ENCODE measurements at regions not wholly inside any gene's neighbourhood (a gene's known extent, or its start where the extent isn't known, plus 50 kb on each side); places are given as distances from the start of the nearest gene placed in this dataset.
A peak's percentile ranks its signal among the peaks of the same experiment; 100 is the strongest.

GRCh38 chr18:22015156-22015555 is 154.2 kb upstream of the GATA6 start:
- Histone ChIP-seq H3K36me3 (ENCODE audit: control insufficient read depth in 1 of 2, insufficient read depth in 2 of 2, low read length in 2 of 2) (no peaks in the 10 kb centered on the region), H3K27me3 (ENCODE audit: control insufficient read depth in 1 of 2, insufficient read depth in 2 of 2, low read length in 2 of 2) (no peaks in the 10 kb centered on the region), H3K4me3 (ENCODE audit: low read depth in 1 of 2, low read length in 2 of 2) (no peak overlapping the region), H3K9me3 (ENCODE audit: control insufficient read depth in 1 of 2, low read length in 2 of 2) (no peaks in the 10 kb centered on the region), H3K27ac (ENCODE audit: low read depth, low read length) (no peak overlapping the region), H3K4me1 (ENCODE audit: control insufficient read depth in 1 of 2, insufficient read depth in 2 of 2, low read length in 2 of 2) (peaks cover 17% of the 10 kb centered on the region in 2 donors), H3K9ac (ENCODE audit: low read depth in 1 of 2, low read length in 2 of 2) (no peak overlapping the region)

GRCh38 chr18:22018366-22018765 is 151.0 kb upstream of the GATA6 start:
- H3K27me3 ChIP-seq (ENCODE audit: control insufficient read depth in 1 of 2, insufficient read depth in 2 of 2, low read length in 2 of 2) = no peaks in the 10 kb centered on the region
- no peak overlapping the region for H3K4me3 ChIP-seq (ENCODE audit: low read depth in 1 of 2, low read length in 2 of 2)
- H3K9ac ChIP-seq (ENCODE audit: low read depth in 1 of 2, low read length in 2 of 2) = peak overlapping the region in 1 of 2 donors; percentile 51
- H3K36me3 ChIP-seq (ENCODE audit: control insufficient read depth in 1 of 2, insufficient read depth in 2 of 2, low read length in 2 of 2) = no peaks in the 10 kb centered on the region
- H3K4me1 ChIP-seq (ENCODE audit: control insufficient read depth in 1 of 2, insufficient read depth in 2 of 2, low read length in 2 of 2) = peaks cover 25 to 32% of the 10 kb centered on the region in 2 donors
- H3K27ac ChIP-seq (ENCODE audit: low read depth, low read length) = no peak overlapping the region
- H3K9me3 ChIP-seq (ENCODE audit: control insufficient read depth in 1 of 2, low read length in 2 of 2) = no peaks in the 10 kb centered on the region

- no peaks in the 10 kb centered on the region for H3K9me3 ChIP-seq (ENCODE audit: control insufficient read depth in 1 of 2, low read length in 2 of 2)
- H3K27ac ChIP-seq (ENCODE audit: low read depth, low read length) = no peak overlapping the region
- peaks cover 25 to 32% of the 10 kb centered on the region in 2 donors for H3K4me1 ChIP-seq (ENCODE audit: control insufficient read depth in 1 of 2, insufficient read depth in 2 of 2, low read length in 2 of 2)
- H3K36me3 ChIP-seq (ENCODE audit: control insufficient read depth in 1 of 2, insufficient read depth in 2 of 2, low read length in 2 of 2) = no peaks in the 10 kb centered on the region
- H3K4me3 ChIP-seq (ENCODE audit: low read depth in 1 of 2, low read length in 2 of 2) = no peak overlapping the region
- no peaks in the 10 kb centered on the region for H3K27me3 ChIP-seq (ENCODE audit: control insufficient read depth in 1 of 2, insufficient read depth in 2 of 2, low read length in 2 of 2)
- no peak overlapping the region for H3K9ac ChIP-seq (ENCODE audit: low read depth in 1 of 2, low read length in 2 of 2)
Observed at GRCh38 chr18:22019193-22019592, 150.2 kb upstream of the GATA6 start.

GRCh38 chr18:22020127-22020866 is 149.1 kb upstream of the GATA6 start:
- Histone ChIP-seq H3K27ac (ENCODE audit: low read depth, low read length) (no peak overlapping the region), H3K9ac (ENCODE audit: low read depth in 1 of 2, low read length in 2 of 2) (no peak overlapping the region), H3K4me1 (ENCODE audit: control insufficient read depth in 1 of 2, insufficient read depth in 2 of 2, low read length in 2 of 2) (peaks cover 25 to 32% of the 10 kb centered on the region in 2 donors), H3K36me3 (ENCODE audit: control insufficient read depth in 1 of 2, insufficient read depth in 2 of 2, low read length in 2 of 2) (no peaks in the 10 kb centered on the region), H3K9me3 (ENCODE audit: control insufficient read depth in 1 of 2, low read length in 2 of 2) (no peaks in the 10 kb centered on the region), H3K4me3 (ENCODE audit: low read depth in 1 of 2, low read length in 2 of 2) (peak overlapping the region in 1 of 2 donors; percentile 22), H3K27me3 (ENCODE audit: control insufficient read depth in 1 of 2, insufficient read depth in 2 of 2, low read length in 2 of 2) (no peaks in the 10 kb centered on the region)

- Histone ChIP-seq H3K27ac (ENCODE audit: low read depth, low read length) (no peak overlapping the region), H3K9ac (ENCODE audit: low read depth in 1 of 2, low read length in 2 of 2) (no peak overlapping the region), H3K9me3 (ENCODE audit: control insufficient read depth in 1 of 2, low read length in 2 of 2) (no peaks in the 10 kb centered on the region), H3K4me3 (ENCODE audit: low read depth in 1 of 2, low read length in 2 of 2) (peak overlapping the region in 1 of 2 donors; percentile 22), H3K36me3 (ENCODE audit: control insufficient read depth in 1 of 2, insufficient read depth in 2 of 2, low read length in 2 of 2) (no peaks in the 10 kb centered on the region), H3K27me3 (ENCODE audit: control insufficient read depth in 1 of 2, insufficient read depth in 2 of 2, low read length in 2 of 2) (no peaks in the 10 kb centered on the region), H3K4me1 (ENCODE audit: control insufficient read depth in 1 of 2, insufficient read depth in 2 of 2, low read length in 2 of 2) (peaks cover 25 to 32% of the 10 kb centered on the region in 2 donors)
Observed at GRCh38 chr18:22020867-22021370, 148.5 kb upstream of the GATA6 start.

GRCh38 chr18:22021701-22022100 is 147.7 kb upstream of the GATA6 start:
- peaks cover 25 to 32% of the 10 kb centered on the region in 2 donors for H3K4me1 ChIP-seq (ENCODE audit: control insufficient read depth in 1 of 2, insufficient read depth in 2 of 2, low read length in 2 of 2)
- no peaks in the 10 kb centered on the region for H3K36me3 ChIP-seq (ENCODE audit: control insufficient read depth in 1 of 2, insufficient read depth in 2 of 2, low read length in 2 of 2)
- H3K9ac ChIP-seq (ENCODE audit: low read depth in 1 of 2, low read length in 2 of 2) = no peak overlapping the region
- no peaks in the 10 kb centered on the region for H3K9me3 ChIP-seq (ENCODE audit: control insufficient read depth in 1 of 2, low read length in 2 of 2)
- no peak overlapping the region for H3K4me3 ChIP-seq (ENCODE audit: low read depth in 1 of 2, low read length in 2 of 2)
- no peak overlapping the region for H3K27ac ChIP-seq (ENCODE audit: low read depth, low read length)
- H3K27me3 ChIP-seq (ENCODE audit: control insufficient read depth in 1 of 2, insufficient read depth in 2 of 2, low read length in 2 of 2) = no peaks in the 10 kb centered on the region

GRCh38 chr18:22024924-22025323 is 144.5 kb upstream of the GATA6 start:
- H3K4me3 ChIP-seq (ENCODE audit: low read depth in 1 of 2, low read length in 2 of 2) = no peak overlapping the region

GRCh38 chr18:22026362-22026761 is 143.0 kb upstream of the GATA6 start:
- H3K27me3 ChIP-seq (ENCODE audit: control insufficient read depth in 1 of 2, insufficient read depth in 2 of 2, low read length in 2 of 2) = no peaks in the 10 kb centered on the region
- H3K9ac ChIP-seq (ENCODE audit: low read depth in 1 of 2, low read length in 2 of 2) = no peak overlapping the region
- H3K36me3 ChIP-seq (ENCODE audit: control insufficient read depth in 1 of 2, insufficient read depth in 2 of 2, low read length in 2 of 2) = no peaks in the 10 kb centered on the region
- H3K27ac ChIP-seq (ENCODE audit: low read depth, low read length) = no peak overlapping the region
- no peak overlapping the region for H3K4me3 ChIP-seq (ENCODE audit: low read depth in 1 of 2, low read length in 2 of 2)
- no peaks in the 10 kb centered on the region for H3K9me3 ChIP-seq (ENCODE audit: control insufficient read depth in 1 of 2, low read length in 2 of 2)
- H3K4me1 ChIP-seq (ENCODE audit: control insufficient read depth in 1 of 2, insufficient read depth in 2 of 2, low read length in 2 of 2) = peaks cover 0 to 5% of the 10 kb centered on the region in 2 donors

More at GRCh38 chr18:22024924-22025323, 144.5 kb upstream of the GATA6 start:
- Histone ChIP-seq H3K4me1 (ENCODE audit: control insufficient read depth in 1 of 2, insufficient read depth in 2 of 2, low read length in 2 of 2) (peaks cover 10 to 17% of the 10 kb centered on the region in 2 donors), H3K27me3 (ENCODE audit: control insufficient read depth in 1 of 2, insufficient read depth in 2 of 2, low read length in 2 of 2) (no peaks in the 10 kb centered on the region), H3K36me3 (ENCODE audit: control insufficient read depth in 1 of 2, insufficient read depth in 2 of 2, low read length in 2 of 2) (no peaks in the 10 kb centered on the region), H3K27ac (ENCODE audit: low read depth, low read length) (no peak overlapping the region), H3K9me3 (ENCODE audit: control insufficient read depth in 1 of 2, low read length in 2 of 2) (no peaks in the 10 kb centered on the region), H3K9ac (ENCODE audit: low read depth in 1 of 2, low read length in 2 of 2) (no peak overlapping the region)

- H3K27me3 ChIP-seq (ENCODE audit: control insufficient read depth in 1 of 2, insufficient read depth in 2 of 2, low read length in 2 of 2) = no peaks in the 10 kb centered on the region
- H3K36me3 ChIP-seq (ENCODE audit: control insufficient read depth in 1 of 2, insufficient read depth in 2 of 2, low read length in 2 of 2) = no peaks in the 10 kb centered on the region
- H3K9me3 ChIP-seq (ENCODE audit: control insufficient read depth in 1 of 2, low read length in 2 of 2) = no peaks in the 10 kb centered on the region
- no peak overlapping the region for H3K4me3 ChIP-seq (ENCODE audit: low read depth in 1 of 2, low read length in 2 of 2)
- H3K9ac ChIP-seq (ENCODE audit: low read depth in 1 of 2, low read length in 2 of 2) = no peak overlapping the region
- peaks cover 0 to 4% of the 10 kb centered on the region in 2 donors for H3K4me1 ChIP-seq (ENCODE audit: control insufficient read depth in 1 of 2, insufficient read depth in 2 of 2, low read length in 2 of 2)
- no peak overlapping the region for H3K27ac ChIP-seq (ENCODE audit: low read depth, low read length)
Observed at GRCh38 chr18:22026889-22027288, 142.5 kb upstream of the GATA6 start.

- H3K27me3 ChIP-seq (ENCODE audit: control insufficient read depth in 1 of 2, insufficient read depth in 2 of 2, low read length in 2 of 2) = no peaks in the 10 kb centered on the region
- H3K4me3 ChIP-seq (ENCODE audit: low read depth in 1 of 2, low read length in 2 of 2) = no peak overlapping the region
- no peak overlapping the region for H3K9ac ChIP-seq (ENCODE audit: low read depth in 1 of 2, low read length in 2 of 2)
- H3K4me1 ChIP-seq (ENCODE audit: control insufficient read depth in 1 of 2, insufficient read depth in 2 of 2, low read length in 2 of 2) = peaks cover 4 to 7% of the 10 kb centered on the region in 2 donors
- no peak overlapping the region for H3K27ac ChIP-seq (ENCODE audit: low read depth, low read length)
- no peaks in the 10 kb centered on the region for H3K9me3 ChIP-seq (ENCODE audit: control insufficient read depth in 1 of 2, low read length in 2 of 2)
- H3K36me3 ChIP-seq (ENCODE audit: control insufficient read depth in 1 of 2, insufficient read depth in 2 of 2, low read length in 2 of 2) = no peaks in the 10 kb centered on the region
Observed at GRCh38 chr18:22031611-22032010, 137.8 kb upstream of the GATA6 start.
